ENCODE measurements at regions not wholly inside any gene's neighbourhood (a gene's known extent, or its start where the extent isn't known, plus 50 kb on each side); places are given as distances from the start of the nearest gene placed in this dataset.

GRCh38 chr2:66926594-66927112 is 470.5 kb upstream of the ETAA1 start:
- Histone ChIP-seq H3K23ac (ENCODE audit: low read depth, low read length) (no peak overlapping the region), H4K91ac (ENCODE audit: insufficient read depth, low read depth, low read length) (no peak overlapping the region), H3K36me3 (ENCODE audit: control insufficient read depth, insufficient read depth, low read length) (no peaks in the 10 kb centered on the region), H2BK15ac (ENCODE audit: low read depth, low read length) (no peak overlapping the region), H2AK5ac (ENCODE audit: low read depth, low read length) (no peak overlapping the region), H3K4ac (ENCODE audit: low read depth, low read length) (no peak overlapping the region), H4K20me1 (ENCODE audit: insufficient read depth, low read length) (no peaks in the 10 kb centered on the region), H3K4me2 (ENCODE audit: low read depth, low read length) (no peak overlapping the region), H3K4me1 (ENCODE audit: control insufficient read depth, insufficient read depth, low read length) (peaks cover 7% of the 10 kb centered on the region; the same call in 1 of the 2 replicates), H3K18ac (ENCODE audit: low read depth, low read length) (no peak overlapping the region), H4K8ac (ENCODE audit: low read depth in 2 of 2, low read length in 2 of 2) (no peak overlapping the region), H2AK9ac (replicated peaks; ENCODE audit: low read depth, low read length, poor library complexity) (no peak overlapping the region), H2BK5ac (ENCODE audit: low read depth, low read length, poor library complexity, severe bottlenecking) (no peak overlapping the region), H3K14ac (replicated peaks; ENCODE audit: low read depth, low read length) (no peak overlapping the region), H3K56ac (ENCODE audit: extremely low read depth, insufficient read depth, low read length) (no peak overlapping the region), H3K9me1 (ENCODE audit: insufficient read depth, low read length) (no peaks in the 10 kb centered on the region), H3K79me1 (ENCODE audit: low read depth in 1 of 2, low read length in 2 of 2) (no peaks in the 10 kb centered on the region), H3K9me3 (ENCODE audit: control insufficient read depth, insufficient read depth, low read length) (no peaks in the 10 kb centered on the region), H2BK20ac (ENCODE audit: low read depth, low read length) (no peak overlapping the region), H3K27me3 (ENCODE audit: control insufficient read depth, insufficient read depth, low read length) (no peaks in the 10 kb centered on the region), H2AFZ (replicated peaks; ENCODE audit: low read length, poor library complexity) (no peak overlapping the region), H3K9ac (ENCODE audit: low read depth, low read length) (no peak overlapping the region), H4K5ac (ENCODE audit: low read depth, low read length) (no peak overlapping the region), H3K27ac (ENCODE audit: insufficient read depth, low read length) (no peak overlapping the region), H2BK120ac (ENCODE audit: low read depth, low read length) (no peak overlapping the region), H3K4me3 (ENCODE audit: insufficient read depth, low read depth, low read length) (no peak overlapping the region)
- in situ Hi-C loops (cut with MboI; ENCODE audit: low sequenced_read_pairs): no loop called here
- intact Hi-C loops (cut with micrococcal nuclease): no loop called here
- CTCF ChIA-PET: no interaction called here
- ATAC-seq (ENCODE audit: low read depth) (no peak), DNase-seq (no peak)
- TF ChIP-seq MAFK (IDR thresholded peaks at IDR 0.05; ENCODE audit: low read depth, low read length) (no peak), MAZ (IDR thresholded peaks at IDR 0.05; ENCODE audit: borderline replicate concordance, low read depth, low read length) (no peak), USF2 (IDR thresholded peaks at IDR 0.05; ENCODE audit: low read depth, low read length) (no peak), POLR2A (IDR thresholded peaks at IDR 0.05; ENCODE audit: low read depth, low read length) (no peak), CTCF (conservative IDR thresholded peaks at IDR 0.05; ENCODE audit: low read depth, low read length) (no peak), NFE2L2 (IDR thresholded peaks at IDR 0.05; ENCODE audit: low read depth, low read length) (no peak), FOS (IDR thresholded peaks at IDR 0.05; ENCODE audit: low read depth, low read length) (no peak), CEBPB (IDR thresholded peaks at IDR 0.05; ENCODE audit: low read depth, low read length) (no peak)
- dilution Hi-C loops (cut with HindIII; ENCODE audit: low sequenced_read_pairs, unreplicated experiment): no loop called here
- POLR2A ChIA-PET (ENCODE audit: unreplicated experiment): no interaction called here
- BruUV-seq (replicated peaks): no TSS peak
- 90% methylated on average over 2 of the region's 6 CpGs; no CpG with 5 or more reads in 1 of the 2 experiments for WGBS, 2 experiments (ENCODE audit: extremely low coverage in 2 of 2, insufficient read length in 1 of 2)

Measured in IMR-90 (cell line).